ENCODE measurements at regions not wholly inside any gene's neighbourhood (a gene's known extent, or its start where the extent isn't known, plus 50 kb on each side); places are given as distances from the start of the nearest gene placed in this dataset.

DNA sequence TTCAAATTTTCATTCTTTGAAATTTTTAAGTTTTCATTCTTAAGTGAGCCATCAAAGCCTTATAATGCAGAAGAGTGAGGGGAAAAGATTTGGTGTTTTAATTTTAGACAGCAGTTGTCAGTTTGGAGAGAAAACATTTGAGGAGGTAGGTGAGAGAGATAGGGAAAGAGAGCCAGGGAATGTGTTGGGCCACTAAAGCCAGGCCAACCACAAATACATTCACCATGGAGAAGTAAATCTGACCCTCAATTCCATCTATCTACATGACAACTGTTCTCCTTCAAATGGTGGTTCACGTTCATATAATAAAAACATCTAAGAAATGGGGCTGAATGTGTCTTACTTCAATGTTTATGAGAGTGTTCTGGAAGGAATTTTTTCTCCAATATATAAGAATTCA, 553.0 kb upstream of the SYT4 start:
- TF ChIP-seq, protein P1, sequence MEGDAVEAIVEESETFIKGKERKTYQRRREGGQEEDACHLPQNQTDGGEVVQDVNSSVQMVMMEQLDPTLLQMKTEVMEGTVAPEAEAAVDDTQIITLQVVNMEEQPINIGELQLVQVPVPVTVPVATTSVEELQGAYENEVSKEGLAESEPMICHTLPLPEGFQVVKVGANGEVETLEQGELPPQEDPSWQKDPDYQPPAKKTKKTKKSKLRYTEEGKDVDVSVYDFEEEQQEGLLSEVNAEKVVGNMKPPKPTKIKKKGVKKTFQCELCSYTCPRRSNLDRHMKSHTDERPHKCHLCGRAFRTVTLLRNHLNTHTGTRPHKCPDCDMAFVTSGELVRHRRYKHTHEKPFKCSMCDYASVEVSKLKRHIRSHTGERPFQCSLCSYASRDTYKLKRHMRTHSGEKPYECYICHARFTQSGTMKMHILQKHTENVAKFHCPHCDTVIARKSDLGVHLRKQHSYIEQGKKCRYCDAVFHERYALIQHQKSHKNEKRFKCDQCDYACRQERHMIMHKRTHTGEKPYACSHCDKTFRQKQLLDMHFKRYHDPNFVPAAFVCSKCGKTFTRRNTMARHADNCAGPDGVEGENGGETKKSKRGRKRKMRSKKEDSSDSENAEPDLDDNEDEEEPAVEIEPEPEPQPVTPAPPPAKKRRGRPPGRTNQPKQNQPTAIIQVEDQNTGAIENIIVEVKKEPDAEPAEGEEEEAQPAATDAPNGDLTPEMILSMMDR (IDR thresholded peaks at IDR 0.05), result no peak
- no peak for TF ChIP-seq EZH2 (IDR thresholded peaks at IDR 0.05)
- no peak for TF ChIP-seq EZH2phosphoT487 (IDR thresholded peaks at IDR 0.05)

All from neural progenitor cell (in vitro differentiated cells).